ENCODE measurements at regions not wholly inside any gene's neighbourhood (a gene's known extent, or its start where the extent isn't known, plus 50 kb on each side); places are given as distances from the start of the nearest gene placed in this dataset.

GRCh38 chr1:229112832-229113548 is 157.9 kb upstream of the RAB4A start:
- no peak for DNase-seq (ENCODE audit: low read depth)

- no peak for DNase-seq (ENCODE audit: low read depth)
Measured at GRCh38 chr1:229114315-229114714, 156.6 kb upstream of the RAB4A start.

GRCh38 chr1:229114850-229115365 is 156.0 kb upstream of the RAB4A start:
- no peak for DNase-seq (ENCODE audit: low read depth)

GRCh38 chr1:229116114-229116513 is 154.8 kb upstream of the RAB4A start:
- no peak for DNase-seq (ENCODE audit: low read depth)

- no peak for DNase-seq (ENCODE audit: low read depth)
Measured at GRCh38 chr1:229117664-229118300, 153.1 kb upstream of the RAB4A start.

- no peak for DNase-seq (ENCODE audit: low read depth)
Measured at GRCh38 chr1:229118477-229119061, 152.3 kb upstream of the RAB4A start.

- DNase-seq (ENCODE audit: low read depth): no peak
Measured at GRCh38 chr1:229119161-229119560, 151.8 kb upstream of the RAB4A start.

GRCh38 chr1:229119876-229120275 is 151.0 kb upstream of the RAB4A start:
- DNase-seq (ENCODE audit: low read depth): no peak

GRCh38 chr1:229121845-229122436 is 149.0 kb upstream of the RAB4A start:
- no peak for DNase-seq (ENCODE audit: low read depth)

- no peak for DNase-seq (ENCODE audit: low read depth)
Measured at GRCh38 chr1:229122606-229123005, 148.3 kb upstream of the RAB4A start.

- no peak for DNase-seq (ENCODE audit: low read depth)
Measured at GRCh38 chr1:229124116-229124515, 146.8 kb upstream of the RAB4A start.

- DNase-seq (ENCODE audit: low read depth): no peak
Measured at GRCh38 chr1:229124520-229125124, 146.3 kb upstream of the RAB4A start.

GRCh38 chr1:229127301-229127700 is 143.6 kb upstream of the RAB4A start:
- no peak for DNase-seq (ENCODE audit: low read depth)

GRCh38 chr1:229128066-229128608 is 142.8 kb upstream of the RAB4A start:
- DNase-seq (ENCODE audit: low read depth): no peak

GRCh38 chr1:229129301-229130027 is 141.4 kb upstream of the RAB4A start:
- no peak for DNase-seq (ENCODE audit: low read depth)

GRCh38 chr1:229130028-229130668 is 140.8 kb upstream of the RAB4A start:
- no peak for DNase-seq (ENCODE audit: low read depth)

GRCh38 chr1:229131243-229132105 is 139.4 kb upstream of the RAB4A start:
- DNase-seq (ENCODE audit: low read depth): no peak

GRCh38 chr1:229132106-229132443 is 138.8 kb upstream of the RAB4A start:
- no peak for DNase-seq (ENCODE audit: low read depth)

GRCh38 chr1:229132706-229133105 is 138.2 kb upstream of the RAB4A start:
- DNase-seq (ENCODE audit: low read depth): no peak

GRCh38 chr1:229133151-229133550 is 137.8 kb upstream of the RAB4A start:
- no peak for DNase-seq (ENCODE audit: low read depth)
